ENCODE measurements at regions not wholly inside any gene's neighbourhood (a gene's known extent, or its start where the extent isn't known, plus 50 kb on each side); places are given as distances from the start of the nearest gene placed in this dataset.

- no peak for TF ChIP-seq POLR2AphosphoS5 (IDR thresholded peaks at IDR 0.05; ENCODE audit: low read depth)
- no peak for TF ChIP-seq CTCF (IDR thresholded peaks at IDR 0.05; ENCODE audit: insufficient read depth, low read length)
Measured at GRCh38 chr6:11830520-11830919, 51.9 kb upstream of the ADTRP start.

Measured in HL-60 (cell line).